ENCODE measurements at regions not wholly inside any gene's neighbourhood (a gene's known extent, or its start where the extent isn't known, plus 50 kb on each side); places are given as distances from the start of the nearest gene placed in this dataset.

DNA sequence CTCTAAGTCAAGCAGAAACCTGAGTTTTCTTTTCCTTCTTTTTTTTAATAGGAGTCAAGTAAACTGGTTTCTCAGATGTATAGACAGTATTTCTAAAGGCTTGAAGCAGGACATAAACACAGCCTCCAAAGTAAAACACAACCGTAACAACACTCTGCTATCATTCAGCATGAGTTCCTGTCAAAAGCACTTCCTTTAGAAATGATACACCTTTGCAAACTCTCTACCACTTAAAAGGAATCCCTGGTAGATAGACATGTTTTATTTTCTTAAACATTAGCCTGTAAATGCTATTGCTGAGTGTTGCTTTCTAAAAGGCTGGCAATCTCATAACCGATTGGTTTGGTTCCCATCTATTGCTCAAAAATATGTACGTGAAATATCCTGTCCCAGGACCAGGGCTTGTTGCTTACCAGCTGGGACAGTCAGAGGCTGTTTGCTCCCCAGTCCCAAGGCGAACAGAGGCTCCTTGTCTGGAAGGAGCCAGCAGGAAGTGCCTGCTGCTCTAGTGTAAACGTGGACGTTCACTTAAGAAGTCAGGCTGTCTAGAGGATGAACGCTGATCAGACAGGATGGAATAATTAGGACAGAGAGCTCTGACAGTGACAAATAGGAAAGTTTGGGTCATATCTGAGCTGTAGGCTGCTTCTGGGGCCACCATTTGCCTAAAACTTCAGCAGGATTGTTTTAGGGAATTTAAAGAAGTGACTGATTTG, 173.9 kb upstream of the KLF3 start:
- DNase-seq = peak; percentile 80

DNA sequence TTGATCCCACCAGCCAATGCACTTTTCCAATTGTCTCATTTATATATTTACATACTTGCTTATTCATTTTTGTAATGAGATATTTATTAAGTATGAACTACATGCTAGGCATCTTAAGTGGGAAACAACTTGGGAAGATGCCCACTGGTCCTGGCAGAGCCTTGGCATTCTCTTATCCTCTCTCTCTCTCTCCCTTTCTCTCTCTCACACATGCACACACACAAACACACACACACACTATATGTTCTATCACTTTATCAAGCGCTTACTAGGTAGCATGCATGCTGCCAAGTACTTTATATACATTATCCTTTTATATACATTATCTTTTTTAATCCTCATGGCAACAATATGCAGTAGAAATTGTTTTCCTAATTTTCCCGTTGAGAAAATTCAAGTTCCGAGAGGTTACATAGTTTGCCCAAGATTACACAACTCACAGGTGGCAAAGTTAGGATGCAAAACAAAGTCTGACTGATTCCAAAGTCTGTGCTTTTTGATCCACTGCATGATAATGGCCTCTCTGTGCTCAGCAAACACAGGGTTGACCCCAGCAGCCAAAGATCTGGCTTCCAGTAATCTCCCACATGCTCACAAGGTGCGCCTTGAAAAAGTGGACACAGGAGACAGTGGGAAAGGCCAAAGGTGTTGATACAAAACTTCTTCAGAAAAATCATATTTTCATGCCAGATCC, 173.1 kb upstream of the KLF3 start:
- no peak for DNase-seq

DNA sequence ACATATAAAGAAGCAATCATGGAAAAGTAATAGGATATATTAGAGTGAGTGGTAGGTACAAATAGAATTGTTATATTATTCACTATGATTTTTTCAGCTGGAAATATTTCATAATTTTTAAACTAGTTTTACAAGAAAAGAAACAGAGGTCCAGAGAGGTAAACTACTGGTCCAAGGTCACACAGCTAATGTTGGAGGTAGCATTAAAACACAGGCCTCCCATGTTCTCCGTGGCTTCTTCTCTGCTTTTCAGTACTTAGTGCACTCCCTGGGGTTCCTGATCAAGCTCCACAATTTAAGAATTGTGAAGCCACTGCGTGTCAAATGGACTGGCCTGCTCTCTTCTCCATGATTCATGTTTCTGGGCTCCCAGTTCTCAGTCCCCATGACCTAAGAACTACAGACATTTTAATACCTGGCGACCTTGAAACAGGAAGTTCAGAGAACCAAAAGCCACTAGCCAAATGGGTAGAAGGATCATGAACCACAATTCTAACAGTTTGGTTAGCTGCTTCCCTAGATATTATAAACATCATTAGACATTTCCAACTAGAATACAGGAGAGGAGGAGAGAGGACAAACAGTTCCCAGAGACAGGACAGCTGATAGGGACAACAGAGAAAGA, 172.0 kb upstream of the KLF3 start:
- no peak for DNase-seq

DNA sequence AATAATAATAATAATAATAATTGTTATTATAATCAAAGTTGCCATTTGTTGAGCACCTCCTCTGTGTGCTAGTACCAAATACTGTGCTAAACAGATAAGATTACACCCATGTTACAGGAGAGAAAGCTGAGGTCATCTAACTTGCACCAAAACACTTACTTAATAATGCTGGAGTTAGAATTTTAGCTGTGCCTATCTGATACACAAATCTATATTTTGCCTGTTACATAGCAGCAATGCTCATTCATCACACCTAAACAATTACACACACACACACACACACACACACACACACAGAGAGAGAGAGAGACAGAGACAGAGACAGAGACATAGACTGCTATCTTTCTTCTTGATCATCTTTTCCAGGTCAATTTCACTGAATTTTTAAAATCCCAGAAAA, 170.9 kb upstream of the KLF3 start:
- DNase-seq = no peak

DNA sequence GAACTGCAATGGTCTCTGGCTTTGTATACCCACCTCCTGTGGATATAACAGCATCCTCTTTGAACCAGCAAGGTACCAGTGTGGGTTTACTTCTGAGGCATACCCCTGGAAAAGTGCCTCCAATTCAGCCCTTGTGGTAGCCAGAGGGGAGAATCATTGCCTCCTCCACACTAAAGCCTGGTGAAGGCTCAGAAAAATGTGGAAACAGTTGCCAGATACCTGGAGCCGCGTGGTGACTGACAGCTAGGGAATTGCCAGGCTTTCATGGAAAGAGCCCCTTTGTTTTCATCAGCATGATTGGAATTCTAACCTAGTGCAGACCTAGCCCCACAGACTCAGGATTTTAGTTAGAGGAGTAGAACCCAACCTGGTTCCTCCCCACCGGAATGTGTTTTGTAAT, 168.6 kb upstream of the KLF3 start:
- DNase-seq = no peak

DNA sequence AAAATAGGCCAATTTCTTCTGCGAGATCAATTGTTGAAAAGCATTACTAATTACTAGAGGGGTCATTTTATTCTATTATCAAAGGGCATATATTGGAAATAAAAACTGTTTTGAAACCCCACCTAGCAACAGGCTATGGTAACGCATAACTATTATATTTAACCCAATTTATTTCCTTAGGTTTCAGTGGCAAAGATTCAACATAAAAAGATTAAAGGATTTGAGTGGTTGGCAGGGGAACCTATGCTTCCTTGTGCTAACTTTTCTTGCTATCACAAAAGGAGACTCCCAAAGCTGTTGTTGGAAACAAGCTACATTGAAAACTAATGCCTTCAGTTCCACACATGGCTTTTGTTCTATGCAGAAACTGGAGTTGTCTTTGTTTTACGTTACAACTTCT, 166.9 kb upstream of the KLF3 start:
- DNase-seq = peak; percentile 21

DNA sequence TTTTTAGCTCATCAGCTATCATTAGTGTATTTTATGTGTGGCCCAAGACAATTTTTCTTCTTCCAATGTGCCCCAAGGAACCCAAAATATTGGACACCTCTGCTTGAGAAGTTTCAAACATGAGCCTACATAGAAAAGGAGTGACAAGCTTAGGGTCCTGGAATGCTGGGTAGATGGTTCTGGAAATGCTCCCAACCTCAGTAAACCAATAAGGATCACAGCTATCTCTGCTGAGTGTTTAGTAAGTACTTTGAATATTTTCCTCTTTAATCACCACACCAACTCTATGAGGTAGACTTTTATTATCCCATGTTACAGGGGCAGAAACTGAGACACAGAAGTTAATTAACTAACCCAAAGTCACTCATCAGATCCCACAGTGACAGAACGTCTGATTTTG, 164.9 kb upstream of the KLF3 start:
- DNase-seq = no peak

DNA sequence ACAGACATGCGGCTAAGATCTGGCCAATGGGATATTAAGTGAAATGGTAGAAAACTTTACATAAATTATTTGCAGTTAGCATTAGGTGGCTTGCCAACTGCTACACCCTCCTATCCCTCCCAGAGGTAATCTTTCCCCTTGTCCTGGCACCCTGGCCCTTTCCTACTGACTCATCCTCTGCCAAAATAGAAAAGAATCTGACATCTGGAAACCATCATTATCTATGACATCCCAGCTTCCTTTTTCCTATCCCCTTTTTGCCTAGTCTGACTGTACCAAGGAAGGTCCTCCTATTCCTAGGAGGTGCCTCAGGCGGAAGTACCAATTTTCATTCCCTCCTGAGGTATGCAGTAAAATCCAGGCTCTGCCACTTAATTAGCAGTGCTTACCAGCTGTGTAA, 163.6 kb upstream of the KLF3 start:
- no peak for DNase-seq

DNA sequence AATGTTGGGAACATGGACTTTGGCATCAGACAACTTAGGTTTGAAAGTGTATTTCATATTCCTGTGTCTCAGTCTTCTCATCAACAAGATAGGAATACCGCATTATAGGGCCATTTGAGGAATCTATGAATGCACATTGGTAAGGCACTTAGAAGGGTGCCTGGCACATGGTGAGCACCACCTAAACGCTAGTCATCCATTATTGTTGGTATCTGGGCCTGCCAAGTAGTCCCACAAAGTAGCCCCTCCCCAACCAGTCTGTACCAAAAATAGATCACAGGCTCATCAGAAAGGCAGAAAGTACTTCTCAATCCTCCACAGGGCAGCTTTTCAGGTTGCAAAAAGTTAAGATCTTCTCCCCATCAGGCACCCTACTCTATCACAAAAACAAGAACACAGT, 162.3 kb upstream of the KLF3 start:
- no peak for DNase-seq

DNA sequence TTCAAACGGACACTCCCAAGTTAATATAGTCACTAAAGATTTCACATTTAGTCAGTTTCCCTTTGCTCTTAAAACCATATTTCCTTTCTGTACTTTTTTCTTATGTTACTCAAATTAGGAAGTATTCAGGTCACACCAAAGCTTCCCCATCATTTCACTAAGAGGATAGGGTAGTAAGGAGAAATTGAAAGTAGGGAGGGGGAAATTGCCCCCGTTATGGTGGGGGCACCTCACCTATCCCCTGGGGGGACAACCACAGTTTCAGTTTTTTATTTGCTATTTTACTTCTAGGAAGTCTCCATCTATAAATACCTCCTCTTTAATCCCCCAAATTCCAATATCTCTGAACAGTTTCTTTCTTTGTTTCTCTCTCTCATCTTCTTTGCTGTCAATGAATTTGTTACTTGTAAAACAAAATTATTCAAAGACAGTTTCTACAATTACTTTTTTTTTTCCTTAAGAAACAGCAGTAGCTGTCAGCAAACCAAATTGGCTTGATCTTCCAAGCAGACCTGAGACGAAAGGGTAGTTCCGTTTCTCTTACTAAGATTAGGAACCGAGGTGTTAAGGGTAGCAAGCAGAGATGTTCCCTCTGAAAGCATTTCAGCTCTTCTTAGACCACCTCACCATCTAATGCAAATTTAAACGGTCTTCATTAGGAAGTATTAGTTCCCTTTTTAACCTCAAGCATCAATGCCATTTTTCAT, 160.2 kb upstream of the KLF3 start:
- DNase-seq = no peak

DNA sequence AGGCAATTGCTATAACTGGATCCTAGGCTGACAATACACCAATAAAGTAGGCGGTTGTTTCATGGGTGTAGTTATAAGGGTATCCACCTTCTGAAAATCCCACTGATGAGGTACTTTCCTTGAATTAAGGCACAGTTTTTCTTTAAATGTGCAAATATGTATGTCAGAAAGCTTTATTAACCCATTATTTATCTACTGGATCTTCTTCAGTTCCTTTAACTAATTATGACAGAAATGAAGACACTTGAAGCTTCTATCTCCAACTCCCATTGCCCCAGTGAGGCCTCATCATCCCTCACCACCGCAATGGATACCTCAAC, 159.6 kb upstream of the KLF3 start:
- no peak for DNase-seq

DNA sequence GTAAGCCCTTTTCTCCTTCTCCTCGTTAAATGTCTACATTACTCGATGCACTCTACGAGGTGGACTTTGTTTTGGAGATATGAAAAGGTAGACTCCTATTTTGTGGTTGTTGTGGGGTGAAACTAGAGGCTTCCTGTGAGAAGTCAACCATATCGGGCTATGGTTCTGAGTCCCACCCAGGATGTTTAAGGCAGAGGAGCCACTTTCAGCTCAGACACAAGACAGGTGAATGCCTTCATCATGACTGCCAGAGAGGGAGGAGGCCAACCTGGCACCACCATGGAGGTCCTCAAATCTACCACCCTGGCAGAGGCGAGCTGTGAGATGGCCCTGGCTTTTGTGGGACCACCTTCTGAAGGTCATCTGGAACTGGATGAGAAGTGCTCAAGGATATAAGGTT, 154.4 kb upstream of the KLF3 start:
- DNase-seq = no peak

DNA sequence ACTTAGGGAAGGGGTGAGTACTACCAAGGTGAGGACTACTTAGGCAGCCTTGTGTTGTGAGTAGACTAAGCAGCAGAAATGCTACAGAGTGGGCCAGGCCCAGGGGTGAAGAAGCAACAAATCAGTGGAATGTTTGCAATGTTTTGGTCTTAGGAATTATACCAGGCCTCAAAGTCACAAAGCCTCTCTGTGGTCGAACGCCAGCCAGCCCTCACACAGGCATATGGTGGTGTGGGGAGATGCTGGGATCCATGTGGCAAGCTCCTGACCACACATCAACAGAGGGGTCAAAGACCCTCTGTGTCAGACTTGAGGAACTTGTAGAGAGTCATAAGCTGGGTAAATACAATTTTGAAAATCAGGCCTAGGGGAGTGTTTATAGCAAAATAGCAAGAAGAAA, 153.8 kb upstream of the KLF3 start:
- DNase-seq = no peak

DNA sequence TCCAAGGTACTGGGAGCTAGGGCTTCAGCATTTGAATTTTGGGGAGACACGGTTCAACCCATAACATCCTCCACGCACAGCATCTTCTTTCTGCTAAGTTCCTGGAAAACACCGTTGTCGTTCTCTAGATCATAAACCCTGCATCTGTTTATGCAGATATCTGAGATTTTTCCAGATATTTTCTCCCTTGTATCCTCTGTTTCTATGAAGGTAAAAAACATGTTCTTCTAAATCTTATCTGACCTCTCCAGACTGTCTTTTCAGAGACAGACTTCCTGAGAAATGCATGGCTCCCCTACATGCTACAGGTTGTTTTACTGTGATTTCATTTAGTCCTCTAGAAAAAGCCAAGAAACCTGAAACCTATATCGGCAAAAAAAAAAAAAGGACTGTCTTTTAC, 152.3 kb upstream of the KLF3 start:
- DNase-seq = no peak

DNA sequence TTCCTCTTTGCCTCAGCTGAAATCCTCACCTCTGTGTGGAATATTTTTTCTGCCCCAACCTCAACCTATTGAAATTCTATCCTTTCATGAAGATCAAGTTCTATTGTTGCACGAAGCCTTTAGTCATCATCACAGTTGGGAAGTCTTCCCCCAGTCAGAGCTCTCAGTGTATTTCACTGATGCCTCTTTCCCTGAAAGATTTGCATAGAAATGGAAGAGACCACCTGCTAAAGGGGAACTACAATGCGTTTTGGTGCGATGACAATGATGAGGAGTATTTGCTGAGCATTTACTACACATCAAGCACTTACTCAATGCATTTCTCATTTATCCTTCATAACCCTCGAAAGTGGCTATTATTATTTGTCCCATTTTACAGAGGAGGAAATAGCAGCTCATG, 151.2 kb upstream of the KLF3 start:
- no peak for DNase-seq

DNA sequence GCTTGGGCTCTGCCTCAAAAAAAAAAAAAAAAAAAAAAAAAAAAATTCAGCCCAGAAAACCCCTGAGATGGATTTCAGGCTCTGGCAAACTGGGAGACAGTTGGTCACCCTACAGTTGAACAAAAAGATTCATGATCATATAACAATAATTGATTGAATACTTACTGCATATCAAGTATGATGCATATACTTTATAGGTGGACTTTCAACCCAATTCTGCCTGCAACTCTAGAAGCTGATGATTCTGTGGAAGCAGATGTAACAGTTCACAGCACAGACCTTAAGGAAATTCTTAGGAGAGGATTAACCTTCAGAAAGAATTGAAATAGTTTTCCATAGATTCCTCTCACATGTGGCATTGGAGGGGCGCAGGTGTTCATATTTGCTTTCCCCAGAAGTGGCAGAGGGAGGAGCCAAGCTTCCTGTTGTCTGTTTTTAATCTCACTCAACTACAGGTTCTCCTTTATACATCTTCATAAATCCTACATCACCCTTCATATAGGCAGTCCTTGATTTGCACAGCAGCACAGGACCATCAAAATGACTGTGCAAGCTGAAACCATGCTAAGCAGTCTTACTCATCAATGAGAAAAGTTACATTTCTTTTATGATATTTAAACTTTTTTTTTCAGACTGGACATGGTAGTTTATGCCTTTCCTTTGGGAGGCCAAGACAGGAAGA, 149.4 kb upstream of the KLF3 start:
- DNase-seq = no peak

DNA sequence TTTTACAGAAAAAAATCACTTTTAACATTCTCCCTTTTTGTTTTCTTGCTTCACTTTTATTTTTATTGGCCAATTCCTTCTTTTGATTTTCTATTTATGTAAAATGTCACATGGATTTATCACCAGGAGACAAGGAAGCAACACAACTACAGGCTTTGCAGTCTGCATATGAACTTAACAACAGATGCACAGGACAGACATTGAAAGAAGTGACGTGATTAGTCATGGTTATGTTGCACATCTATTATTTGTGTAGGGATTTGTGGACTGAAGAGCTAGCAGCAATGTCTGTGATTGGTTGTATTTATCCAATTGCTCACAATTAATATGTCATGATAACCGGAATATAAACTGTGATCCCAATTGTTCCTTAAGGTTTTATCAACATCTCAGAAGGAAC, 147.8 kb upstream of the KLF3 start:
- no peak for DNase-seq

DNA sequence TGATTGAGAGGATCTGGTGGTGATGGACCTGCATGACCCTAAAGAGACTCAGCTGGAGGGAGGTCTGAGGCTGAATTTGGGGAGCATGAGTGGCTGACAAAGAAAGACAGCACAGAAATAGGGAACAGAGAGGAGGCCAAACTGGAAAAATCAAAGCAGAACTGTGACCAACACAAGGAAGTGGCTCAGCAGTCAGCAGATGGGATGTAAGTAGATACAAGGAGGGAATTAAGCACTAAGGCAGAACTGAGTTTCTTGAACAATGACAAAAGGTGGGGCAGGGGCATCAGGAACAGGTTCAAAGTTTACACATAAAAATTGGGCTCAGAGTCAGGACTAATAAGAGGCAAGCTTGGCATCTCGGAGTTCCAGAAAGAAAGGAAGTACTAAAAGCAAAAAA, 144.3 kb upstream of the KLF3 start:
- DNase-seq = no peak

DNA sequence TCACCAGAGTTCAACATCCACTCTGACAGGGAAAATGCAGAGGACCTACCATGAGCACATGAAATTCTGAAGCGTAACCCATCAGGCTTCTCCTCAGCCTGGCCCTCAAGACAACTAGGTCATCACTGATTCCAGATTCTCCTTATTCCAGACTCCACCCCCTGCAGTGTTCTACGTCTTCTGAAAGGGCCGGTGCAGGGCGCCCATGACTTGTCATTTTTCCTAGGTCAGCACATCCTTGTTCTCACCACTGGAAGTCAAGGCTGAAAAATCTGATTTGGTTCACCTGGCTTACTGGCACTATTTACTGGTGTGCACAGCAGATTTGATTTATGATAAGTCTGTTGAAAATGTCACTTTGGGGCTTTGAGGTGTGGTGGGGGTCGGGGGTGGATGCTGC, 140.9 kb upstream of the KLF3 start:
- DNase-seq = no peak

DNA sequence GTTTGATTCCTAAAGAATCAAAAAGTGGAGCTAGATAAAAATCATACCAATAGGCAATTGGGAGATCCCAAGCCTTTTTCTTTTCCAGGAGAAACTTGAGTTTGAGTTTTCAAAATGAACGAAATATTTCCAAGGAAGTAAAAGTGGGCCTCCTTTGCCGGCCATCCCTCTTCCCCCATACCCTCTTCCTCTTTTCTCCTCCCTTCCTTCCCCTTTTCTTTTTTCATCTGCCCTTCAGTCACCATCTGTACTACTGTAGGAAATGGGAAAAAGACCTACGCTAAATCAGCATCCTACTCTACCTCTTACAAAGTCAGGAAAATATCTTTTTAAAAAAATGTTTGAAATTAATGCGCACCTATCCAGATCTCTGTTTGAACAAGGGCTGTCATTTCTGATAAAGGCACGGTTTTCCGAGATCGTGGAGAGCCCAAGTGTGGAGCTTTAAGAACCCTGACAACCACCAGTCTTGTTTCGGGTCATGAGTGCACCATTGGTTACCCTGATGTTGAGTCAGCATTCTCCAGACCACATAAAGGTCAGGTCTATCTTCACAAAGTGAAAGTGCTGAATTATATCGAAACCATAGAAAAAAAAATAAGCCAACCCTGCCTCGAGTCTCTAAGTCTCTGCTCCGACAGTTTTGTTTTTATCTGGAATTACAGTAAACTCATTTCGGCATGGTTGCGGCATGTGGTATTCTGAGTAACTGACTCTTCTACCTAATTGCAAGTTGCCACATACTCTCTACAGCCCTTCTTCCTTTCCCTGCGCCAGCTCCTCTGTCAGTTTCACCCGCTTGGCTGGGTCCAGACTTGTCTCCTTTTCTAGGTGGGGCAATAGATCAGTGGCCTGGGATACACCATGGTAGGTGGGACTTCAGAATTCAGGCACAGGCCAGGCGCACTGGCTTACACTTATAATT, 140.2 kb upstream of the KLF3 start:
- DNase-seq = no peak

DNA sequence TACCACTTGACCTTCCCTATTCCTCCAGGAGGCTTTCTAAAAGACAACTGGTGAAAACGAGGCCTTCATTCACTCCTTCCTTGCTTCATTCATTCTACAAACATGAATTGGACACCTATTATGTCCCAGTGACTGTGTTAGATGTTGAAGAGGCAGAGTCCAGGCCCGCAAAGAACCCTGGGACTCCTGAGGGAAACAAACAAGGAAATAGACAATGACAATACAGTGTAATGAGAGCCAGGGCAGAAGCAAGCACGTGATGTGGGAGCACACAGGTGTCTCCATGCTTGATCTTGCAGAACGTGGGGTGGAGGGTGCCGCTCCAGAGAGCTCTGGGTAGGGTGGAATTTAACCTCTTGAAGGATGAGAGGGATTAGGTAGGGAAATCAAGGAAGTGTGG, 137.6 kb upstream of the KLF3 start:
- no peak for DNase-seq

Data from eye (tissue), 1 donor.